Loucy (cell line): ENCODE measurements at regions not wholly inside any gene's neighbourhood (a gene's known extent, or its start where the extent isn't known, plus 50 kb on each side); places are given as distances from the start of the nearest gene placed in this dataset.

ENCODE experiments used
- EZH2phosphoT487 ChIP-seq: fragments of 200-600 bp; IDR thresholded peaks from 2 replicates; pipeline ENCODE4 v1.6.1; 2018; ENCODE audit warnings: antibody characterized with exemption, mild to moderate bottlenecking, moderate library complexity, borderline replicate concordance
- TF ChIP-seq, protein P1 (sequence below): fragments of 200-600 bp; sonication (generic); conservative IDR thresholded peaks from 2 replicates; pipeline ENCODE4 v1.5.1; 2014; ENCODE audit warnings: mild to moderate bottlenecking, antibody characterized with exemption, low read length

DNA sequence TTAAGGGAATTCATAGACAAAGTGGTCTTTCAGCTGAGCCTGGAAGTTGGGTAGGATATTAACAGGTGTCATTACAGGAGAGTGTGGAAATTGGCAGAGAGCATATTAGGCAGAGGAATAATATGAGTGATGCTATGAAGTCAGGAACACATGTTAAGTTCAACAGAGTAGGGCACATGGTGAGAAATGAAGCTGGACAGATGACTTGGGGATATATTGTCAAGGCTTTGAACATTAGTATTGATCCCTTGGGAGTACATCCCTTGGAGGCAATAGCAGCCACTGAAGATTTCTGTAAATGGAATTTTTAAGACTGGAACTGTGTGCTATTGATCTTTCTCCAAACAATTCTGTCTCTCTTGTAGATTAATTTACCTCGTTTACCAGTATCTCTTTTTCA lies 170.7 kb downstream of the SCG2 start:
- TF ChIP-seq, protein P1, sequence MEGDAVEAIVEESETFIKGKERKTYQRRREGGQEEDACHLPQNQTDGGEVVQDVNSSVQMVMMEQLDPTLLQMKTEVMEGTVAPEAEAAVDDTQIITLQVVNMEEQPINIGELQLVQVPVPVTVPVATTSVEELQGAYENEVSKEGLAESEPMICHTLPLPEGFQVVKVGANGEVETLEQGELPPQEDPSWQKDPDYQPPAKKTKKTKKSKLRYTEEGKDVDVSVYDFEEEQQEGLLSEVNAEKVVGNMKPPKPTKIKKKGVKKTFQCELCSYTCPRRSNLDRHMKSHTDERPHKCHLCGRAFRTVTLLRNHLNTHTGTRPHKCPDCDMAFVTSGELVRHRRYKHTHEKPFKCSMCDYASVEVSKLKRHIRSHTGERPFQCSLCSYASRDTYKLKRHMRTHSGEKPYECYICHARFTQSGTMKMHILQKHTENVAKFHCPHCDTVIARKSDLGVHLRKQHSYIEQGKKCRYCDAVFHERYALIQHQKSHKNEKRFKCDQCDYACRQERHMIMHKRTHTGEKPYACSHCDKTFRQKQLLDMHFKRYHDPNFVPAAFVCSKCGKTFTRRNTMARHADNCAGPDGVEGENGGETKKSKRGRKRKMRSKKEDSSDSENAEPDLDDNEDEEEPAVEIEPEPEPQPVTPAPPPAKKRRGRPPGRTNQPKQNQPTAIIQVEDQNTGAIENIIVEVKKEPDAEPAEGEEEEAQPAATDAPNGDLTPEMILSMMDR, result no peak
- TF ChIP-seq EZH2phosphoT487, result no peak
